Stimulated activated naive CD4-positive, alpha-beta T cell treated with Interleukin-2 at 50 U/mL for 16 hours (primary cell): ENCODE measurements at regions not wholly inside any gene's neighbourhood (a gene's known extent, or its start where the extent isn't known, plus 50 kb on each side); places are given as distances from the start of the nearest gene placed in this dataset.
"Not testable (repeated sequence)": the region's sequence is repeated elsewhere in the genome, so short reads cannot be mapped to it uniquely, and the experiment has no call there.

ENCODE experiments used
- DNase-seq: peaks from one replicate; lab custom pipeline; 2025; lab: John Stamatoyannopoulos, UW

- DNase-seq, result no peak
Measured at GRCh38 chr3:88000853-88001252, 58.0 kb downstream of the CGGBP1 start.

GRCh38 chr3:87997966-87998365 is 60.8 kb downstream of the CGGBP1 start:
- no peak for DNase-seq

- DNase-seq, result peak; percentile 52
Measured at GRCh38 chr3:87997298-87997697, 61.5 kb downstream of the CGGBP1 start.

GRCh38 chr3:87996882-87997281 is 61.9 kb downstream of the CGGBP1 start:
- DNase-seq, result no peak

- no peak for DNase-seq
Measured at GRCh38 chr3:87993566-87993965, 65.2 kb downstream of the CGGBP1 start.

- no peak for DNase-seq
Measured at GRCh38 chr3:87987952-87988351, 70.9 kb downstream of the CGGBP1 start.

- no peak for DNase-seq
Measured at GRCh38 chr3:87982421-87982820, 76.4 kb downstream of the CGGBP1 start.

- DNase-seq, result no peak
Measured at GRCh38 chr3:87979527-87979926, 79.3 kb downstream of the CGGBP1 start.

- DNase-seq, result no peak
Measured at GRCh38 chr3:87977765-87978164, 81.0 kb downstream of the CGGBP1 start.

GRCh38 chr3:87975716-87976115 is 83.1 kb downstream of the CGGBP1 start:
- no peak for DNase-seq

GRCh38 chr3:87973906-87974305 is 84.9 kb downstream of the CGGBP1 start:
- no peak for DNase-seq

- DNase-seq, result no peak
Measured at GRCh38 chr3:87969620-87970019, 89.2 kb downstream of the CGGBP1 start.

- DNase-seq, result no peak
Measured at GRCh38 chr3:87968668-87969067, 90.1 kb downstream of the CGGBP1 start.

GRCh38 chr3:87958289-87958688 is 100.5 kb downstream of the CGGBP1 start:
- no peak for DNase-seq

- DNase-seq, result no peak
Measured at GRCh38 chr3:87957575-87957974, 101.2 kb downstream of the CGGBP1 start.

GRCh38 chr3:87949879-87950208 is 109.0 kb downstream of the CGGBP1 start:
- no peak for DNase-seq

GRCh38 chr3:87949189-87949878 is 109.5 kb downstream of the CGGBP1 start:
- no peak for DNase-seq

GRCh38 chr3:87946007-87946406 is 112.8 kb downstream of the CGGBP1 start:
- DNase-seq, result not testable (repeated sequence)

GRCh38 chr3:87942256-87942655 is 116.5 kb downstream of the CGGBP1 start:
- DNase-seq, result not testable (repeated sequence)

GRCh38 chr3:87924485-87924884 is 134.3 kb downstream of the CGGBP1 start:
- DNase-seq, result no peak

GRCh38 chr3:87920549-87920948 is 138.3 kb downstream of the CGGBP1 start:
- no peak for DNase-seq

GRCh38 chr3:87901141-87901540 is 157.7 kb downstream of the CGGBP1 start:
- DNase-seq, result no peak

GRCh38 chr3:87900061-87900460 is 158.7 kb downstream of the CGGBP1 start:
- DNase-seq, result no peak

GRCh38 chr3:87898971-87899370 is 159.8 kb downstream of the CGGBP1 start:
- DNase-seq, result no peak

GRCh38 chr3:87895983-87896382 is 162.8 kb downstream of the CGGBP1 start:
- DNase-seq, result no peak
